Omental fat pad (tissue), 3 donors: ENCODE measurements at regions not wholly inside any gene's neighbourhood (a gene's known extent, or its start where the extent isn't known, plus 50 kb on each side); places are given as distances from the start of the nearest gene placed in this dataset.

Experiments
- ATAC-seq: fragments of 150-250 bp; one replicate; pipeline ENCODE4 v1.9.1; 2016; ENCODE audit warnings: mild to moderate bottlenecking, moderate library complexity; ENCODE audit not compliant: low FRiP score
- DNase-seq: peaks from one replicate; pipeline ENCODE4 v3.0.0-alpha.2; 2019; ENCODE audit warnings: low spot score
- TF ChIP-seq, protein P1 (sequence below), 3 donors: fragments of 450-650 bp; IDR thresholded peaks; one replicate each; pipeline ENCODE4 v1.5.1; 2016 to 2017; ENCODE audit warnings: antibody characterized with exemption in 3 of 3, mild to moderate bottlenecking in 3 of 3, moderate library complexity in 2 of 3

DNA sequence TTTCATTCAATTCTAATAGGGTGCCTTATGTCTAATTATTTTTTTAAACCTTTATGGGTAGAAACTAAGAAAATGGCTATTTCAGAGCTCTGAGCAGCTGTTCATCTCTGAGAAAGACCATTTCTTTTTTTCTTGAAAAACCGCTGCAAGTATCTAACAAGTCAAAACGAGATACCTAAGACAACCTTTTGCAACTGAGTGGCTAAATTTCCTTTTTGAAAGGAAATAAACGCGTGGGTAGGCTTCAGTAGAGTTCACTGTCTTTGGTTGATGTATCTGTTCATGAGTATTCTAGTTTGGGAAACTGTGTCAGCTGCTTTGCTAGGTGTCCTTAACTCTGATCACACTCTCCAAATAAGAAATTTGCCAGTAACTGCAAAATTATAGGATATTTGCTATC is 104.3 kb upstream of the LINC00305 start:
- no peak for ATAC-seq
- TF ChIP-seq, protein P1, sequence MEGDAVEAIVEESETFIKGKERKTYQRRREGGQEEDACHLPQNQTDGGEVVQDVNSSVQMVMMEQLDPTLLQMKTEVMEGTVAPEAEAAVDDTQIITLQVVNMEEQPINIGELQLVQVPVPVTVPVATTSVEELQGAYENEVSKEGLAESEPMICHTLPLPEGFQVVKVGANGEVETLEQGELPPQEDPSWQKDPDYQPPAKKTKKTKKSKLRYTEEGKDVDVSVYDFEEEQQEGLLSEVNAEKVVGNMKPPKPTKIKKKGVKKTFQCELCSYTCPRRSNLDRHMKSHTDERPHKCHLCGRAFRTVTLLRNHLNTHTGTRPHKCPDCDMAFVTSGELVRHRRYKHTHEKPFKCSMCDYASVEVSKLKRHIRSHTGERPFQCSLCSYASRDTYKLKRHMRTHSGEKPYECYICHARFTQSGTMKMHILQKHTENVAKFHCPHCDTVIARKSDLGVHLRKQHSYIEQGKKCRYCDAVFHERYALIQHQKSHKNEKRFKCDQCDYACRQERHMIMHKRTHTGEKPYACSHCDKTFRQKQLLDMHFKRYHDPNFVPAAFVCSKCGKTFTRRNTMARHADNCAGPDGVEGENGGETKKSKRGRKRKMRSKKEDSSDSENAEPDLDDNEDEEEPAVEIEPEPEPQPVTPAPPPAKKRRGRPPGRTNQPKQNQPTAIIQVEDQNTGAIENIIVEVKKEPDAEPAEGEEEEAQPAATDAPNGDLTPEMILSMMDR (IDR thresholded peaks at IDR 0.05), result no peak

DNA sequence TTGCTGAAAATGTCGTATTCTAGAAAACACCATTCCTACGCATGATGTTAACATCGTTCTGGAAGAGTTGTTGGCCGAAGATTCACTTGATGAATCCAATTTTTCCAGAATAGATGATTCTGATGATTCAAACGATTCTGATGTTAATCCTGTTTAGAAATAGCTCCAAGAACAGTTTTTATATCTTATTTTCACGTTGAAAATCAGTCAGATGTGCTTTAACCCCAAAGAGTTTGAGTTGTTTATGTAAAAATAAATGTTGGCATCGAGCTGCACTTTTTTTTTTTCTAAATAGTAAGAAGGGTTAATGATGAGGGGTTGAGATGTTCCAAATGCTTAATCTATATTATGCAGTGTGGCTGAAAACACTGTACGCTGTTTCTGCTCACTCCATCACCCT is 99.9 kb upstream of the LINC00305 start:
- ATAC-seq, result no peak
- TF ChIP-seq, protein P1 (IDR thresholded peaks at IDR 0.05), result no peak
- DNase-seq, result no peak

More for the DNA sequence above, 104.3 kb upstream of the LINC00305 start:
- DNase-seq, result no peak

DNA sequence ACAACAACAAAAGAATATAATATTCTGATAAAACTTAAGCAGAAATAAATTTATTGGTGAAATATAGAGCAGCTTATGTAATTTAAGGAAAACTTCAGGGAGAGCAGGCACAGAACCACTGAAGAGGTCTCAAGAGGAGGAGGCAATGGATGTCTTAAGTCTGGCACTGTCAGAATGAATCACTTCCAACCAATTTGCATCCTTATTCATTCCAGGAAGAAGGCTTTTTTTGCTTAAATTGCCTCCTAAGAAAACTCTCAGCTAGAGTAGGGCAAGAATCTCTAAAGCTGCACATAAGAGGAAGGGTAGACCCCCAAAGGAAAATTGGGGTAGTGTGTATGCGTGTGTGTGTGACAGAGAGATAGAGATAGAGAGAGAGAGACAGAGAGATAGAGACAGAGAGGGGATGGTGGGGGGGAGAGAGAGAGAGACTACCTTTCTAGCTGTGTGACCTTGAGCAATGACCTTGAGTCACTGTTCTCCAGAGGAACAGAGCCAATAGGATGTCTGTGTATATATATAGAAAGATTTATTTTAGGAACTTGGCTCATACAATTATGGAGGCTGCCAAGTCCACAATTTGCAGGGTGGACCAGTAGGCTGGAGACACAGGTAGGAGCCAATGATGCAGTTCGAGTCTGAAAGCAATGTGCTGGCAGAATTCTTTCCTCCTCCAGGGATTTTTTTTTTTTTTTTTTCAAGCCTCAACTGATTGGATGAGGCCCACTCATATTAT is 96.4 kb upstream of the LINC00305 start:
- DNase-seq, result no peak
- no peak for ATAC-seq
- TF ChIP-seq, protein P1 (IDR thresholded peaks at IDR 0.05), result no peak

DNA sequence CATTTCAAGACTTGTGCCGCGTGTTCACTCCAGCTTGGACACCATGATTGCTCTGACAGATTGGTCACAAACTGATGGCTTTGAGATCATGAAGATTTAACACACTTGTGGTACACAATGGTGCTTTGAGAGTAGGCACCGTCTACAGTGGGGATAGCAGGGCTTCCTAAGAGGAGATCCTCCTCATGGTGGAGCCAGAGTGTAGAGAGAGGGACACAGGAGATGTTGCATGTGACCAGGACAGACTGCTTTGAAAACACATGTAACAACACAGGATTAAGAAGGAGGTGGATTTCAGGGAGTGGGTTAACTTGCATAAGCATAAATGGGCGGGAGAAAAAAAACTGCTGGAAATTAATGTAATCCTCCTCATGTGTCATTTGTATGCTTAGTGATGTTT is 95.7 kb upstream of the LINC00305 start:
- no peak for ATAC-seq
- TF ChIP-seq, protein P1 (IDR thresholded peaks at IDR 0.05), result no peak
- DNase-seq, result no peak

DNA sequence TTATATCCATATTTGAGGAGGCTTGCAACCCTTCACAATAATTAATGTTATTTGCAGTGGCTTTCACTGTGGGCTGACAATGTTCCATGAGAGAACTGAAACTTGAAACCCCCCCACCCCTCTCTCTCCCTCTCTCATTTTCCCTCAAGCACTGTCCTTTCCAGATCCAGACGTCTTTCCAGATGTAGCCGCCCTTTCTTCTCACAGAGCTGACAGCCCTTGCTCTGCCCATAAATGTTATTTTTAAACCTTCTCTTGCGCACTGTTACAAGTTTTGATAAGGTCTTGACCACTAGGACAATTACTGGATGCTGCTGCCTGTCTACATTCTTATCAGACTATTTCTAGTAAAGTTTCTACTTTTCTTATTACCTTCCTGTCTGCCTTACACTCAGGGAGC is 91.4 kb upstream of the LINC00305 start:
- TF ChIP-seq, protein P1 (IDR thresholded peaks at IDR 0.05), result no peak
- ATAC-seq, result no peak
- no peak for DNase-seq

DNA sequence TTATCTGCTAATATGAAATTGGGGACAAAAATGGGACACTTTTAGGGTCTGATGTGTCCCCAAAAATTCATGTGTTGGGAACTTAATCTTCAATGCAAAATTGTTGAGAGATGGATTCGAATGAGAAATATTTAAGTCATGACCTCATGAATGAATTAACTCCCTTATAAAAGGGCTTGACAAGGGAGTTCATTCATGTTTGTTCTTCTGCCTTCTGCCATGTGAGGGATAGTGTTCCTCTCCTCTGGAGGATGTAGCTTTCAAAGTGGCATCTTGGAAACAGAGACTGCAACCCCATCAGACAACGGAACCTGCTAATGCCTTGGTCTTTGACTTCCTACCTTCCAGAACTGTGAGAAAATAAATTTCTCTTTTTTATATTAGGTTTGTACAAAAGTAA is 89.2 kb upstream of the LINC00305 start:
- TF ChIP-seq, protein P1 (IDR thresholded peaks at IDR 0.05), result no peak
- DNase-seq (no peak), ATAC-seq (no peak)

DNA sequence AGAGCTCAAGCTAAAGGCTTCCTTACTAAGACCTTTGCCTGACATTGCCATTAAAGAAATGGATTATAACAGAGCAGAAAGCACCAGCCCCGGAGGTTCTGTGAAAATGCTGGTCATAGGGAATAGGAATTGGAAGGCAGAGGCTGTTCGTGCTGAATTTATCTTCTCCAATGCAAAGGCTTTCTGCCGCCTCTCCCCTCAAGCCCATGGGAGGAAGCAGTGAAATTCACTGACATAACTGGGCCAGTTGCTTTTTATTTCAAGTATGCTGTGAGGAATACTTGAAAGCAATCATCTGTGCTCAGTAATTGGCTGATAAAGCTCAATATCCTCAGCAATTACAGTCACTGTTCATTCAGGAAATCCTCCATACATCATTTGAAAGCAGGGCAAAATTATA is 85.4 kb upstream of the LINC00305 start:
- DNase-seq (no peak), ATAC-seq (no peak)
- TF ChIP-seq, protein P1 (IDR thresholded peaks at IDR 0.05), result no peak
